Bronchial epithelial cell (primary cell): ENCODE measurements at regions not wholly inside any gene's neighbourhood (a gene's known extent, or its start where the extent isn't known, plus 50 kb on each side); places are given as distances from the start of the nearest gene placed in this dataset.

Experiments used
- DNase-seq: peaks from one replicate; pipeline ENCODE4 v3.0.0-alpha.2; 2010; ENCODE audit warnings: low read depth
- FAIRE-seq: peaks from 2 replicates; lab custom pipeline; 2011; peaks lifted over from hg19 to GRCh38; lab: Jason Lieb, UNC
- H3K27me3 ChIP-seq: 2 replicates; pipeline ENCODE4 v1.5.1; 2011; ENCODE audit warnings: low read length; ENCODE audit not compliant: control insufficient read depth, insufficient read depth
- H3K36me3 ChIP-seq: 2 replicates; pipeline ENCODE4 v1.5.1; 2011; ENCODE audit warnings: low read length; ENCODE audit not compliant: control insufficient read depth, insufficient read depth
- H3K4me3 ChIP-seq: 2 replicates; pipeline ENCODE4 v1.5.1; 2011; ENCODE audit warnings: mild to moderate bottlenecking, low read depth, low read length, control low read depth
- CTCF ChIP-seq: IDR thresholded peaks from 2 replicates; pipeline ENCODE4 v1.5.1; 2011; ENCODE audit warnings: mild to moderate bottlenecking, moderate library complexity, low read length, control low read depth, inconsistent platforms; ENCODE audit not compliant: insufficient read depth, severe bottlenecking

- H3K27me3 ChIP-seq = no peaks in the 10 kb centered on the region
- H3K36me3 ChIP-seq = no peaks in the 10 kb centered on the region
- TF ChIP-seq CTCF = no peak
- no peak for FAIRE-seq
- no peak overlapping the region for H3K4me3 ChIP-seq
- no peak for DNase-seq
Measured at GRCh38 chr7:33661430-33662160, 243.7 kb upstream of the BMPER start.

GRCh38 chr7:33666531-33666930, 238.8 kb upstream of the BMPER start:
- H3K4me3 ChIP-seq = no peak overlapping the region
- FAIRE-seq = no peak
- TF ChIP-seq CTCF = no peak

GRCh38 chr7:33667196-33667595, 238.1 kb upstream of the BMPER start:
- Histone ChIP-seq H3K27me3 (no peaks in the 10 kb centered on the region), H3K36me3 (no peaks in the 10 kb centered on the region), H3K4me3 (no peak overlapping the region)
- no peak for TF ChIP-seq CTCF
- DNase-seq (peak; percentile 92), FAIRE-seq (peak; percentile 68)

More at GRCh38 chr7:33666531-33666930, 238.8 kb upstream of the BMPER start:
- H3K27me3 ChIP-seq = no peaks in the 10 kb centered on the region
- peak; percentile 81 for DNase-seq
- H3K36me3 ChIP-seq = no peaks in the 10 kb centered on the region

- no peaks in the 10 kb centered on the region for H3K36me3 ChIP-seq
- DNase-seq = peak; percentile 89
- TF ChIP-seq CTCF = no peak
- H3K4me3 ChIP-seq = no peak overlapping the region
- FAIRE-seq = no peak
- no peaks in the 10 kb centered on the region for H3K27me3 ChIP-seq
Measured at GRCh38 chr7:33669251-33669670, 236.1 kb upstream of the BMPER start.

- DNase-seq (peak; percentile 40), FAIRE-seq (no peak)
- Histone ChIP-seq H3K4me3 (no peak overlapping the region), H3K36me3 (no peaks in the 10 kb centered on the region), H3K27me3 (no peaks in the 10 kb centered on the region)
- no peak for TF ChIP-seq CTCF
Measured at GRCh38 chr7:33671531-33672262, 233.6 kb upstream of the BMPER start.
